Testis (tissue), 2 donors: ENCODE measurements at regions not wholly inside any gene's neighbourhood (a gene's known extent, or its start where the extent isn't known, plus 50 kb on each side); places are given as distances from the start of the nearest gene placed in this dataset.

Experiments
- DNase-seq: peaks from one replicate; pipeline ENCODE4 v3.0.0-alpha.2; 2019
- H3K27ac ChIP-seq, 2 donors: fragments of 200-600 bp; sonication (generic); one replicate each; pipeline ENCODE4 v1.5.1; 2019
- H3K27me3 ChIP-seq: fragments of 200-600 bp; sonication (generic); one replicate; pipeline ENCODE4 v1.5.1; 2019
- H3K36me3 ChIP-seq: fragments of 200-600 bp; sonication (generic); one replicate; pipeline ENCODE4 v1.5.1; 2017; ENCODE audit warnings: low read depth; ENCODE audit errors: missing control alignments
- H3K4me1 ChIP-seq: fragments of 200-600 bp; sonication (generic); one replicate; pipeline ENCODE4 v1.5.1; 2019
- H3K4me3 ChIP-seq, 2 donors: fragments of 200-600 bp; sonication (generic); one replicate each; pipeline ENCODE4 v1.5.1; 2017 to 2019
- H3K9me3 ChIP-seq: fragments of 200-600 bp; sonication (generic); one replicate; pipeline ENCODE4 v1.5.1; 2017
- CTCF ChIP-seq, 3 experiments: fragments of 450-650 bp in 2 of 3; fragments of 200-600 bp in 1 of 3; sonication (generic) in 1 of 3; IDR thresholded peaks; one replicate each; pipeline ENCODE4 v1.5.1; 2016 to 2019; ENCODE audit warnings: antibody characterized with exemption in 3 of 3, mild to moderate bottlenecking in 2 of 3, moderate library complexity in 1 of 3
- POLR2A ChIP-seq: fragments of 450-650 bp; IDR thresholded peaks from one replicate; pipeline ENCODE4 v1.6.1; 2017; ENCODE audit warnings: antibody characterized with exemption, mild to moderate bottlenecking, moderate library complexity
- WGBS, 2 donors: methylation state at CpG; one replicate each; pipeline ENCODE4 v1.1.5; 2018; 5-methylcytosine and 5-hydroxymethylcytosine counted together
- intact Hi-C: fragments of 100-400 bp; cut with DNase I; formaldehyde crosslinking; loops from one replicate; pipeline ENCODE4 v1.15.1; 2023; ENCODE audit warnings: low total_unique reads

GRCh38 chr4:144402999-144403398, 243.0 kb upstream of the HHIP start:
- DNase-seq = no peak
- TF ChIP-seq POLR2A = no peak
- no peak for TF ChIP-seq CTCF (IDR thresholded peaks at IDR 0.05)
- WGBS, 2 donors = 39 to 58% methylated on average over 1 of the region's 1 CpG
- Histone ChIP-seq H3K27me3 (no peaks in the 10 kb centered on the region), H3K27ac (no peak overlapping the region), H3K4me1 (no peaks in the 10 kb centered on the region), H3K4me3 (no peak overlapping the region), H3K9me3 (no peaks in the 10 kb centered on the region), H3K36me3 (no peaks in the 10 kb centered on the region)
- intact Hi-C loops = no loop called here

GRCh38 chr4:144403893-144404292, 242.1 kb upstream of the HHIP start:
- Histone ChIP-seq H3K27me3 (no peaks in the 10 kb centered on the region), H3K4me1 (no peaks in the 10 kb centered on the region), H3K36me3 (no peaks in the 10 kb centered on the region), H3K4me3 (no peak overlapping the region), H3K27ac (no peak overlapping the region), H3K9me3 (no peaks in the 10 kb centered on the region)
- TF ChIP-seq CTCF (IDR thresholded peaks at IDR 0.05) (no peak), POLR2A (no peak)
- intact Hi-C loops = no loop called here
- DNase-seq = no peak
- 32 to 44% methylated on average over 1 of the region's 1 CpG for WGBS, 2 donors

- Histone ChIP-seq H3K4me1 (no peaks in the 10 kb centered on the region), H3K9me3 (no peaks in the 10 kb centered on the region), H3K36me3 (no peaks in the 10 kb centered on the region), H3K4me3 (no peak overlapping the region), H3K27ac (no peak overlapping the region), H3K27me3 (no peaks in the 10 kb centered on the region)
- no peak for TF ChIP-seq CTCF (IDR thresholded peaks at IDR 0.05)
- TF ChIP-seq POLR2A = no peak
- 72 to 78% methylated on average over 4 of the region's 4 CpGs for WGBS, 2 donors
- no peak for DNase-seq
- intact Hi-C loops = no loop called here
Observed at GRCh38 chr4:144409525-144409924, 236.4 kb upstream of the HHIP start.

- no peak for DNase-seq
- no peaks in the 10 kb centered on the region for H3K27me3 ChIP-seq
- no peaks in the 10 kb centered on the region for H3K4me1 ChIP-seq
- H3K36me3 ChIP-seq = no peaks in the 10 kb centered on the region
- TF ChIP-seq POLR2A (no peak), CTCF (IDR thresholded peaks at IDR 0.05) (no peak)
- H3K27ac ChIP-seq = no peak overlapping the region
- 77 to 79% methylated on average over 2 of the region's 2 CpGs for WGBS, 2 donors
- intact Hi-C loops = no loop called here
- no peak overlapping the region for H3K4me3 ChIP-seq
- no peaks in the 10 kb centered on the region for H3K9me3 ChIP-seq
Observed at GRCh38 chr4:144410230-144410783, 235.6 kb upstream of the HHIP start.

- no peaks in the 10 kb centered on the region for H3K27me3 ChIP-seq
- 56 to 86% methylated on average over 1 of the region's 1 CpG for WGBS, 2 donors
- intact Hi-C loops = no loop called here
- H3K27ac ChIP-seq = no peak overlapping the region
- H3K4me3 ChIP-seq = no peak overlapping the region
- DNase-seq = no peak
- no peaks in the 10 kb centered on the region for H3K36me3 ChIP-seq
- no peaks in the 10 kb centered on the region for H3K9me3 ChIP-seq
- no peaks in the 10 kb centered on the region for H3K4me1 ChIP-seq
- no peak for TF ChIP-seq POLR2A
- TF ChIP-seq CTCF (IDR thresholded peaks at IDR 0.05) = no peak
Observed at GRCh38 chr4:144411119-144411518, 234.8 kb upstream of the HHIP start.
